CD1c-positive myeloid dendritic cell (primary cell): ENCODE measurements at regions not wholly inside any gene's neighbourhood (a gene's known extent, or its start where the extent isn't known, plus 50 kb on each side); places are given as distances from the start of the nearest gene placed in this dataset.
"Not testable (repeated sequence)": the region's sequence is repeated elsewhere in the genome, so short reads cannot be mapped to it uniquely, and the experiment has no call there.

Experiments used
- DNase-seq: peaks from one replicate; pipeline ENCODE4 v3.0.0-alpha.2; 2016; ENCODE audit errors: extremely low spot score

- DNase-seq: not testable (repeated sequence)
Measured at GRCh38 chr21:25531538-25532250, 75.6 kb downstream of the MRPL39 start.

GRCh38 chr21:25528515-25528914, 78.8 kb downstream of the MRPL39 start:
- DNase-seq: no peak

GRCh38 chr21:25518491-25518911, 88.8 kb downstream of the MRPL39 start:
- DNase-seq: no peak

- no peak for DNase-seq
Measured at GRCh38 chr21:25515484-25516405, 91.5 kb downstream of the MRPL39 start.

DNA sequence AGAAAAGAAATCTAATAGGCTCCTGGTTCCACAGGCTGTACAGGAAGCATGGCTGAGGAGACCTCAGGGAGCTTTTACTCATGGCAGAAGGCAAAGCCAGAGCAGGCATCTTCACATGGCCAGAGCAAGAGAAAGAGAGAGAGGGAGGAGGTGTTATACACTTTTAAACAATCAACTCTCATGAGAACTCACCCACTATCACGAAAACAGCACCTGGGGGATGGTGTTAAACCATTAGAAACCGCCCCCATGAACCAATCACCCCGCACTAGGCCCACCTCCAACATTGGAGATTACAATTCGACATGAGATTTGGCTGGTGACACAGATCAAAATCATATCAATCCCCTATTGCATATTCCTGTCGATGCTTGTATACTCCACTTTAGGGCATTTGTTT, 93.5 kb downstream of the MRPL39 start:
- DNase-seq: no peak

GRCh38 chr21:25512095-25513081, 94.9 kb downstream of the MRPL39 start:
- peak; percentile 16 for DNase-seq

GRCh38 chr21:25509862-25510261, 97.4 kb downstream of the MRPL39 start:
- DNase-seq: no peak

GRCh38 chr21:25508364-25508763, 98.9 kb downstream of the MRPL39 start:
- no peak for DNase-seq

- no peak for DNase-seq
Measured at GRCh38 chr21:25507522-25507921, 99.8 kb downstream of the MRPL39 start.

DNA sequence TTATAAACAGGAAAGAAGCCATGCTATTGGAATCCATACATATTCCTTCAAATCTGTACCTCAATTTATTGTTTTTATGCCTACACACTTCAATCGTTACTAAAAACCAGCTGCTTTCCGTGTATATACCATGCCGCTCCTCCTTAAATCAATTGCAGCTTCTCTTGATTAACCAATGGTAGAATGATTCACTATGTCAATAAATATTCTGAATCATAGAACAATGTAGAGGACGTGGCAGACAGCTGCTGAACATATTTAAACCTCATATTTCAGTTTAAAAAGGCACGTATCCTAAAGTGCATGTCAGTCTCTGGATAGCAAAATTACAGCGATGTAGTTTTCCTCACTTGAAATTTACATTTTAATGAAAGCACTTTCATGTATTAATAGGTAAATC, 100.4 kb downstream of the MRPL39 start:
- no peak for DNase-seq

GRCh38 chr21:25506261-25506660, 101.0 kb downstream of the MRPL39 start:
- peak; percentile 8 for DNase-seq

DNA sequence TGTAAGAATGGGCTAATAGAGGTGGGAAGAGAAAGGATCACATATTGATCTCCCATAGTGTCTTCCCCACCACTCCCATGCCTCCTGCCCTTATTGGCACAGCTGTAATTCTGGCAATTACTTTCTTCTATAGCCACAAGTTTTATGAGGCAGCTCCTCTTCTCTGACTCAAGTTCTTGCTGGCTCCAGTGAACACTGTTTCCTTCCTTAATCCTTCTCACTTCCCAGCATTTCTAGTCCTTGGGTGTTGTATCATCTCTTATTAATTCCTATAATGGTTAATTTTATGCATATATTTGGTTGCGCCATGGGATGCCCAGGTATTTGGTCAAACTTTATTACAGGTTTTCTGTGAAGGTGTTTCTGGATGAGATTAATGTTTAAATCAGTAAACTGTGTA, 103.3 kb downstream of the MRPL39 start:
- no peak for DNase-seq

GRCh38 chr21:25501996-25502665, 105.2 kb downstream of the MRPL39 start:
- peak; percentile 85 for DNase-seq

DNA sequence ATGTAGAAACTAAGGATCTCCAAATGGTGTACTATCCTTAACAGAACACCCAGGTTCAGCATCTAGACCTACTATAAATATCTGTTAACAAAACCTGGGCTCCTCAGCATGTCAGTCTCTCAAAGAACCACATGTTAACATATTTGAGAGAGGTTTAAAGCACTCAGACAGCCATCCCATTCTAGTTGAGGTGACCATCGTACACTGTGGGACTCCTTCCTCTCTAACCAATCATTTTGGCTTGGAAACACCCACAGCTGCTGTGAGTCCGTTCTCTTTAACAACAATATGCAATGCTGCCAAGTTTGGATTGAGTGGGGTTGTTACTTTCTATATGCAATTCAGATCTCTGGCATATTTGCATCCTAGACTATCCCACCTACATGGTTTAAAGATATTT, 105.8 kb downstream of the MRPL39 start:
- no peak for DNase-seq

- DNase-seq: no peak
Measured at GRCh38 chr21:25500598-25500997, 106.7 kb downstream of the MRPL39 start.

DNA sequence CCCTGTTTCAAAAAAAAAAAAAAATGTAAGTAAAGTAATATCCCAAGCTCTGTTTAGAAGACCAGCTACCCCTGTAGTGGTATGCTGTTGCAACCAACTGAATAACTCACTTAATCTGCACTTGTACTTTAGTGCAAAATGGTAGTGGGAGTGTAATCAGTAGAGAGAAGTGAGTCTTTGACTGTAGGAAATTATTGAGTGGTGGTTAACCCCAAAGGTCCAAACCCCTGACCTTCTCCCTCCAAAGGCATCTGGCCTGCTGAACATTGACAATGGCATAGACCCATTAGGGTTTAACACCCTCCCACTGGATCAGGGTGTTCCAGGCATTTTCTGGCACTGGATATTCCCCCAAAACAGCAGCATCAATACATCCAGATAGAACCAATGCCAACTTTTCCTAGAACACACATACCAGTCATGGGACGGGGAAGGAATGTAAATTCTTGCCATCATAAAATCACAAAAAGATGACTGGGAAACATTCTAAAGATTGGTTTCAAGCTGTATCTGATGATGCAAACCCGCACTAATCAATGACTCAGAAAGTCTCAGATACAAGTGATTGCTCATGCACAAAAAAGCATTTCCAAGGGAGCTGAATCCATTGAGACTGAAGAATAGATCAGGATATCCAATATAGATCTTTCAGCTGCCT, 110.3 kb downstream of the MRPL39 start:
- no peak for DNase-seq

- no peak for DNase-seq
Measured at GRCh38 chr21:25494804-25495203, 112.5 kb downstream of the MRPL39 start.

GRCh38 chr21:25493722-25494121, 113.6 kb downstream of the MRPL39 start:
- no peak for DNase-seq

- DNase-seq: no peak
Measured at GRCh38 chr21:25491267-25491666, 116.0 kb downstream of the MRPL39 start.

DNA sequence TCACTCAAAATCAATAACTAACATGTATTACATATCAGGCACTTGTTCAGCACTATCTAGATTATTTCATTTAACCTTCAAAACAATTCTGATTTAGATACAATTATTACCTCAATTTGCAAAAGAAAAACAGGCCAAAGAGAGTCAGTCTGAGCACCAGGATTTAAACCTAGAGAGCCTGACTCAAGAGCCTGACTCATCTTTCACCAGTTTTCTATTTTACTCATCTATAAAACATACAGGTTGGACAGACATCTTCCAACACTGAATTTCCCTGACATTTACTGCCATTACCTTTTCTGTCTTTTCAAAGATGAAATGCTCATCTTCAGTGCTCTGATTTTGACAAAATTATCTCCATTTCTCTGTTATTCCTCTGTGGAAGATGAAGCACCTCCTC, 116.5 kb downstream of the MRPL39 start:
- no peak for DNase-seq

DNA sequence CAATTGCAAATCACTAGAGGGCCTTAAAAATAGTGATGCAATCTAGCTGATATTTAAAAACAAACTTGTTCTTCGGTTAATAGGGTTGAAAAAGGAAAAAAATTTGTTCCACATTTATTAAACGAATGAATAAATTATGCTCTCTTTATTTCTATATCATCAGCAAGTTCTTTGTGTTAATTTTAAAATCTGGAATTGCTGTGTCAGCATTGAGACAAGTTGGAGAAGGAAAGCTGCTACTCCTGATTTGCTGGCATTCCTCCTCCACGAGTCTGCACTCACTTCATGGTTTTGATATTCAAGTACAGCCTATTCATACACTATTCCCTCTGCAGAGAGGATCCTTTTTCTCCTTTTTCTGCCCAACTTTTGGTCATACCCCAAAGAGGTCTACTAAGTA, 117.6 kb downstream of the MRPL39 start:
- no peak for DNase-seq
